Transverse colon (tissue), 4 donors: ENCODE measurements at regions not wholly inside any gene's neighbourhood (a gene's known extent, or its start where the extent isn't known, plus 50 kb on each side); places are given as distances from the start of the nearest gene placed in this dataset.

Experiments
- DNase-seq: peaks from one replicate; pipeline ENCODE4 v3.0.0-alpha.2; 2019
- H3K27ac ChIP-seq, 4 donors: fragments of 200-600 bp; sonication (generic); 2 replicates each; pipeline ENCODE4 v1.5.1; 2016 to 2018; ENCODE audit warnings: inconsistent platforms in 4 of 4
- H3K27me3 ChIP-seq: fragments of 200-600 bp; sonication (generic); 2 replicates; pipeline ENCODE4 v1.5.1; 2017; ENCODE audit warnings: inconsistent platforms
- H3K36me3 ChIP-seq, 4 donors: fragments of 200-600 bp; sonication (generic); 2 replicates each; pipeline ENCODE4 v1.5.1; 2017 to 2019; ENCODE audit warnings: inconsistent platforms in 4 of 4
- H3K4me1 ChIP-seq, 4 donors: fragments of 200-600 bp; sonication (generic); 2 replicates each; pipeline ENCODE4 v1.5.1; 2017 to 2020; ENCODE audit warnings: inconsistent platforms in 4 of 4
- H3K4me3 ChIP-seq, 4 donors: fragments of 200-600 bp; sonication (generic); 1 replicate in 1 of 4; 2 replicates in 3 of 4; pipeline versions ENCODE4 v1.5.1 to v1.6.1; 2017 to 2019; ENCODE audit warnings: inconsistent platforms in 4 of 4
- H3K9me3 ChIP-seq, 2 donors: fragments of 200-600 bp; sonication (generic); 2 replicates each; pipeline ENCODE4 v1.5.1; 2017 to 2019; ENCODE audit warnings: inconsistent platforms in 2 of 2
- CTCF ChIP-seq, 5 experiments: fragments of 200-600 bp in 3 of 5; fragments of 450-650 bp in 2 of 5; sonication (generic) in 3 of 5; IDR thresholded peaks; 1 replicate in 2 of 5; 2 replicates in 3 of 5; pipeline ENCODE4 v1.5.1; 2016 to 2017; ENCODE audit warnings: antibody characterized with exemption in 5 of 5, inconsistent platforms in 3 of 5, mild to moderate bottlenecking in 2 of 5, moderate library complexity in 1 of 5
- EP300 ChIP-seq: sonication (generic); formaldehyde crosslinking; IDR thresholded peaks from one replicate; pipeline ENCODE4 v1.6.1; 2017; ENCODE audit warnings: antibody characterized with exemption, low read depth
- POLR2A ChIP-seq: fragments of 450-650 bp; IDR thresholded peaks from one replicate; pipeline ENCODE4 v1.6.1; 2016; ENCODE audit warnings: antibody characterized with exemption, mild to moderate bottlenecking, moderate library complexity
- POLR2AphosphoS5 ChIP-seq, 3 donors: sonication (generic); formaldehyde crosslinking; IDR thresholded peaks; one replicate each; pipeline ENCODE4 v1.6.1; 2016; ENCODE audit warnings: antibody characterized with exemption in 3 of 3
- WGBS, 2 donors: methylation state at CpG; one replicate each; pipeline ENCODE4 v1.1.5; 2018; ENCODE audit warnings: low coverage in 1 of 2; 5-methylcytosine and 5-hydroxymethylcytosine counted together
- in situ Hi-C, 4 donors: fragments of 200-750 bp; cut with MboI; loops; one replicate each; pipeline versions ENCODE4 v1.15.0 to v1.15.1; 2017; ENCODE audit warnings: low sequenced_read_pairs in 3 of 4, low pct_ligation_motif_present in 1 of 4, low pct_unique_long_range_greater_than_20kb in 1 of 4
- intact Hi-C: fragments of 100-400 bp; cut with DNase I; formaldehyde crosslinking; loops from one replicate; pipeline ENCODE4 v1.15.1; 2023; ENCODE audit warnings: low total_unique reads

GRCh38 chr10:131650169-131650705 lies 250.6 kb upstream of the PPP2R2D start:
- Histone ChIP-seq H3K4me1 (no peaks in the 10 kb centered on the region), H3K36me3 (no peaks in the 10 kb centered on the region), H3K27ac (no peak overlapping the region), H3K4me3 (no peak overlapping the region), H3K27me3 (peaks cover 15% of the 10 kb centered on the region), H3K9me3 (no peaks in the 10 kb centered on the region)
- TF ChIP-seq CTCF (IDR thresholded peaks at IDR 0.05) = no peak
- TF ChIP-seq POLR2AphosphoS5 (IDR thresholded peaks at IDR 0.05) = no peak
- no peak for TF ChIP-seq POLR2A
- TF ChIP-seq EP300 = no peak
- in situ Hi-C loops = no loop called here
- intact Hi-C loops = no loop called here
- no peak for DNase-seq
- 62% methylated on average over 12 of the region's 12 CpGs; no CpG with 5 or more reads in 1 of the 2 donors for WGBS, 2 donors

- intact Hi-C loops (no loop called here), in situ Hi-C loops (no loop called here)
- 47 to 73% methylated on average over 5 to 22 of the region's 23 CpGs for WGBS, 2 donors
- Histone ChIP-seq H3K9me3 (no peaks in the 10 kb centered on the region), H3K36me3 (no peaks in the 10 kb centered on the region), H3K27ac (no peak overlapping the region), H3K4me1 (no peaks in the 10 kb centered on the region), H3K27me3 (peaks cover 15% of the 10 kb centered on the region), H3K4me3 (no peak overlapping the region)
- no peak for DNase-seq
- TF ChIP-seq CTCF (IDR thresholded peaks at IDR 0.05) (no peak), EP300 (no peak), POLR2A (no peak), POLR2AphosphoS5 (IDR thresholded peaks at IDR 0.05) (no peak)
Observed at GRCh38 chr10:131650771-131651673, 249.8 kb upstream of the PPP2R2D start.

- Histone ChIP-seq H3K9me3 (no peaks in the 10 kb centered on the region), H3K4me1 (no peaks in the 10 kb centered on the region), H3K36me3 (no peaks in the 10 kb centered on the region), H3K27me3 (peaks cover 15% of the 10 kb centered on the region), H3K4me3 (no peak overlapping the region), H3K27ac (no peak overlapping the region)
- TF ChIP-seq EP300 (no peak), POLR2A (no peak), CTCF (IDR thresholded peaks at IDR 0.05) (no peak), POLR2AphosphoS5 (IDR thresholded peaks at IDR 0.05) (no peak)
- no peak for DNase-seq
- WGBS, 2 donors = 5 to 15% methylated on average over 10 to 22 of the region's 22 CpGs
- intact Hi-C loops = no loop called here
- in situ Hi-C loops = no loop called here
Observed at GRCh38 chr10:131651674-131652437, 249.0 kb upstream of the PPP2R2D start.

GRCh38 chr10:131652438-131653139 lies 248.2 kb upstream of the PPP2R2D start:
- no peak for TF ChIP-seq POLR2AphosphoS5 (IDR thresholded peaks at IDR 0.05)
- TF ChIP-seq POLR2A = no peak
- no peak for TF ChIP-seq CTCF (IDR thresholded peaks at IDR 0.05)
- TF ChIP-seq EP300 = no peak
- 7 to 53% methylated on average over 3 to 22 of the region's 22 CpGs for WGBS, 2 donors
- H3K27me3 ChIP-seq = peaks cover 15% of the 10 kb centered on the region
- intact Hi-C loops = no loop called here
- H3K36me3 ChIP-seq = no peaks in the 10 kb centered on the region
- no peak overlapping the region for H3K27ac ChIP-seq
- no peak overlapping the region for H3K4me3 ChIP-seq
- no peaks in the 10 kb centered on the region for H3K4me1 ChIP-seq
- no peaks in the 10 kb centered on the region for H3K9me3 ChIP-seq
- DNase-seq = no peak
- in situ Hi-C loops = no loop called here
